D721Med (cell line): ENCODE measurements at regions not wholly inside any gene's neighbourhood (a gene's known extent, or its start where the extent isn't known, plus 50 kb on each side); places are given as distances from the start of the nearest gene placed in this dataset.

Experiments
- DNase-seq: peaks from one replicate; pipeline ENCODE4 v3.0.0; 2011; ENCODE audit warnings: low spot score; ENCODE audit not compliant: insufficient read length
- FAIRE-seq: peaks from 2 replicates; lab custom pipeline; 2011; peaks lifted over from hg19 to GRCh38; lab: Jason Lieb, UNC
- TF ChIP-seq, protein P1 (sequence below): IDR thresholded peaks from 2 replicates; pipeline ENCODE4 v1.5.1; 2012; ENCODE audit warnings: mild to moderate bottlenecking, control low read depth; ENCODE audit not compliant: insufficient read depth; ENCODE audit errors: missing control alignments

DNA sequence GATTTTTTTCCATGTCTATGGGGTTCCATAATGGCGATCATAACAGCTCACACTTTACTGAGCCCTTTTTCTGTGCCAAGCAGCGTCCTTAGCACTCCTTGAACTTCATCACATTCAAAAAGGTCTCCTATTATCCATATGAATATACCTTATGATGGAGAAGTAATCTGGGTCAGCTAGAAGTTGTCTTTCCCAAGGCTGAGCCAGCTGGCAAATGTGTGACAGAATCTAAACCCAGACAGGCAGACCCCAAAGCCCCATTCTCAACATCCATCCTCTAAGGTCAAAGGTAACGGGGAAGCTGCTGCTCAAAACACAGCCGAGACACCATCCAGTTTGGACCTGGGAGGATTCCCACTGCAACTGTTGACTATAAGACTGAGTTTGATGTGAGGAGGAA lies 249.6 kb downstream of the PRDM2 start:
- TF ChIP-seq, protein P1, sequence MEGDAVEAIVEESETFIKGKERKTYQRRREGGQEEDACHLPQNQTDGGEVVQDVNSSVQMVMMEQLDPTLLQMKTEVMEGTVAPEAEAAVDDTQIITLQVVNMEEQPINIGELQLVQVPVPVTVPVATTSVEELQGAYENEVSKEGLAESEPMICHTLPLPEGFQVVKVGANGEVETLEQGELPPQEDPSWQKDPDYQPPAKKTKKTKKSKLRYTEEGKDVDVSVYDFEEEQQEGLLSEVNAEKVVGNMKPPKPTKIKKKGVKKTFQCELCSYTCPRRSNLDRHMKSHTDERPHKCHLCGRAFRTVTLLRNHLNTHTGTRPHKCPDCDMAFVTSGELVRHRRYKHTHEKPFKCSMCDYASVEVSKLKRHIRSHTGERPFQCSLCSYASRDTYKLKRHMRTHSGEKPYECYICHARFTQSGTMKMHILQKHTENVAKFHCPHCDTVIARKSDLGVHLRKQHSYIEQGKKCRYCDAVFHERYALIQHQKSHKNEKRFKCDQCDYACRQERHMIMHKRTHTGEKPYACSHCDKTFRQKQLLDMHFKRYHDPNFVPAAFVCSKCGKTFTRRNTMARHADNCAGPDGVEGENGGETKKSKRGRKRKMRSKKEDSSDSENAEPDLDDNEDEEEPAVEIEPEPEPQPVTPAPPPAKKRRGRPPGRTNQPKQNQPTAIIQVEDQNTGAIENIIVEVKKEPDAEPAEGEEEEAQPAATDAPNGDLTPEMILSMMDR = no peak
- DNase-seq (no peak), FAIRE-seq (no peak)

DNA sequence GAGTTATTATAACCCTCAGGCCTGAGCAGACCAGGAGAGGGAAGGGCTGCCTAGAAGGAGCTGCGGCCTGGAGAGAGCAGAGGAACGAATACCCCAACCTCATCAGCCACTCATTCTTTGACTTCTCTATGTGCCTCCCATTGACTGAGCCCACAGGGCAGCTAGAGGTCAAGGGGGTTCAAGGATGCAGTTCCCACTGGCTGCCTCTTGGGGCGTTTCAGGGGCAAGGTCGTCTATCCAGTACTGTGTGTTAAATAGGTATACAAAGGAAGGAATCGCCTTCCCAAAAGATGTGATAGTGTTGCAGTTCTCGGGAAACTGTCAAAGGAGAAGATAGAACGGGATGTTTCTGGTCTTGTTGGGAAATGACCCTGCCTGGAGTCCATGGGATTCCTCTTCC lies 250.6 kb downstream of the PRDM2 start:
- no peak for DNase-seq
- TF ChIP-seq, protein P1 = no peak
- no peak for FAIRE-seq

DNA sequence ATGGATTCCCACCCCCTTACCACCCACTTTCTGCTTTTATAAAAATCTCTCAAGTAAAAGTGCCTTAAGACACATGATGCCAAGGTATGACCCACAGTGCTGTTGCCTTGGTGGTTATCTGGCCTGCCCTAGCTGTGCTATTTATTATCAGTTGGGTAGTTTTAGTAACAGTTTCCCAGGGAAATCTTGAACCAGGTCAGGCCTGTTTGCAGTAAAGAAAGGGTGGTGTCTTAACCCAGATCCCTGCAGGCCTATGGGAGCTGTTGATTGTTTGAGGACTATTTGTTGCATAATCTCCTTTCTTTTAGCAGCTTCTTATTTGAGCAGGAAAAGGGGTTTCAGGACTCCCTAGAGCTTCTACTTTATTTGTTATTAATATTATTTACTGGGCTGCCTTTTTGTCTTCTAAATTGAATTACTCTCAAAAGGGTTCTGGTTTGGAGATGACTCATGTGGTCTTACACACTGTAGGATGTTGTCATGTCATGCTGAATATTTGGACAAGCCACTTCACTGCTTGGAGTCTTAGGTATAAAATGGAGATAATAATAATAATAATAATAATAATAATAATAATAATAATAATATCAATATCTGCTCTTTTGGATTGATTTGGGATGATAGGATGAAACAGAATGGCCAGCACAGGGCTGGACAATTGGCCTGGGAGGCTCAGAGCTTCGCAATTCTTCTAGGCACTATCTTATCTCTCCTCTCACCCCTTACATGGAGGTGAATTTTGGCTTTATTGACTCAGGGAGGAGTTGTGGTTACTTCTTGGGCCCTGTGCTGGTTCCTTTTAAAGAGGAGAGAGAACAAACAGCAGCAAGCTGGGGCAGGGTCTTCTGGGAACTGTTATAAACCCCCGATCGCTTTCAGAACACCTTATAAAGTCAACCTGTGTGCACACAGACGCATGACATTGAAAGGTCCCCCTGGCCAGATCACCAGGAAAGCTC lies 252.1 kb downstream of the PRDM2 start:
- no peak for FAIRE-seq
- TF ChIP-seq, protein P1 = no peak
- DNase-seq = no peak

DNA sequence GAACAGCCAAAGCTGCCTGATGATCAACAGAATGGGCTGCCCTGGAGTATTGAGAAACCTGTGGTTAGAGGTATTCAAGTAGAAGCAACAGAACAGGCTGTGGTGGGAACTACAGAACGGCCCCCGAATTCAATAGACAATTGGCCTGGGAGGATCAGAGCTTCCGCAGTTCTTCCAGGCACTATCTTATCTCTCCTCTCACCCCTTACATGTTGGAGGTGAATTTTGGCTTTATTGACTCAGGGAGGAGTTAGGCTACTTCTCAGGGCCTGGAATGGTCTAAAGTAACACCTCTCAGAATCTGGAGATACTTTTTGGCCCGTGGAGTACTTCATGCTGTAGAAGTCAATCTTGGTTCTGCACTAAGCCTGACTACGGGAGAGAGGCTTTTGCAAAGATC lies 253.0 kb downstream of the PRDM2 start:
- DNase-seq (no peak), FAIRE-seq (no peak)
- TF ChIP-seq, protein P1 = no peak

DNA sequence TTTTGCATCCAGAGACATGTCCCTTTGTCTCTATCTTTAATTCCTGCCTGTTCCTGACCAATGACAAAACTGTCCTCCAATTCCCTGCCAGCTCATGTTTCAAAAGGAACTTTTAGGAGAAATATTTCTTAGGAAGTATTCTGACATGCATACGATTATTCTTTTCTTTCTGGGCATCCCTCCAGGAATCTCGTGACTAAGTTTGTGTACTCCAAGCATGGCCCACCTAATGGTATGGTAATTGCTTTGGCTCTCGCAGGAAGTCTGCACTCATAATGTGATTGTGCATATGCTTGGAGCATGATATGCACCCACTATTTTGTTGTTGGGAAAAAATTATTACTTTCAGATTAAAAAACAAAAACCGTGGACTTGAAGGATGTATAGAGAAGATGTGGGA lies 256.4 kb downstream of the PRDM2 start:
- TF ChIP-seq, protein P1 = no peak
- FAIRE-seq = no peak
- no peak for DNase-seq

DNA sequence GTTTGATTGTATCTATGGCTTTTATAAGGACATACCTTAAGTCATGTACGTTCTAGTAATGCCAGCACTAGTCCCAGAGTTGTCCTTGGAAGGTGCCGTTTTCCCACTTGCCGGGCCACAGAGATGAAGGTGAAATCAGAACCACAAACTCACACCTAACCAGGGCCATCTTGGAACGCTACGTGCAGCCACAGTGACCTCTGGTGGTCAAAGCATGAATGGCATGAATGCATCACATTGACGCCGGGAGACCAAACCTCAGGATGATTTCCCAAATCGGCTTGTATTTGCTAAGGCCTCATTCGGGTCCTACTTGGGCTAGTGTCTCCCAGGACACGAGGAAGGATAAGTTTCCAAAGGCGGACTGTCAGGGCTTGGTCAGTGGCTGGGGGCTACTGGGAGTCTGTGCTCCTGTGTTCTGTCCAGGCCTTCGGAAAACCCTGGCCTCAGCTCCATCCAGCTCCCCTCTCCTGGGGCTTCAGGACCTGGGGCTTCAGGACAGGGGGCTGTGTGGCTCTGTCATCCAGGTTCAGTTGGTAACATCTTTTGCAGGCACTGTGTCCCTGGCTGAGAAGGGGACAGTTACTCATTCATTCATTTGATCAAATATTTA lies 260.5 kb downstream of the PRDM2 start:
- TF ChIP-seq, protein P1 = peak; percentile 93
- DNase-seq (peak; percentile 20), FAIRE-seq (no peak)
